Neural cell (in vitro differentiated cells): ENCODE measurements at regions not wholly inside any gene's neighbourhood (a gene's known extent, or its start where the extent isn't known, plus 50 kb on each side); places are given as distances from the start of the nearest gene placed in this dataset.

ENCODE experiments used
- CTCF ChIP-seq: fragments of 450-650 bp; IDR thresholded peaks from 2 replicates; pipeline ENCODE4 v1.5.1; 2014; ENCODE audit warnings: antibody characterized with exemption, mild to moderate bottlenecking, moderate library complexity; ENCODE audit not compliant: poor library complexity, severe bottlenecking
- RAD21 ChIP-seq: fragments of 450-650 bp; conservative IDR thresholded peaks from 2 replicates; pipeline ENCODE4 v1.6.1; 2014; ENCODE audit warnings: antibody characterized with exemption, mild to moderate bottlenecking, moderate library complexity

DNA sequence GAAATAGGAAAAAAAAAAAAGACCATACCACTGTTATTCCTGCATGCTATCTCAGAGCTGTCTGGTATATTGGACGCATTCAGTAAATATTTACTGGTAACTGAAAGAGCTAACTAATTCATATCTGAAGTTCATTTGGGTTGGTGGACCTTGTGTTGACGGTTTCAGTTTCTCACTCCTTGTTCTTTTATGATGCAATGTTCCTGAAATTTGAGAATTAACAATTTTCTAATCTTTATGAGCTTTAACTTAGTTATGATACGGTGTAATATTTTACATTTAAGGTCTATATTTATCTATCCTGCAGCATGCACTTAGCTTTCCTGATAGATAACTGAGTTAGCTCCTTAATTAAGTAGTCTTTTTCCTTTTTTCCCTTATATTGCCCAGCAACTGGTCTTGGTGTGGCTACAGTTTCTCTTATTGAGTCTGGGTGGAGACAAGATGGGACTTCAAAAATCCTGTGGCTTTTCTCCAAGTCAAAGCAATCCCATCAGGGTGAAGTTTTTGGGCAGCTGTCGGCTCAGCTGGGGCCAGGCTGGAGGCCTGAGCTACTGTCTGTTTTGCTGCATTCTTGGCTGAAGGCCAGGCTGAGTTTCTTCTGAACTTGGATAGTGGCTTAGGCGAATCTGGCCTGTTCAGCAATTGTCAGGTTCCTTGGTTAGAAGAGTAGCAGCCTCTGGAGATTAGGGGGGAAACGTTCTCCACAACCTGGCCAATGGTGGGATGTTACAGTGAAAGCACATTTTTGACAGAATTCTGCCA lies 78.4 kb upstream of the MEX3C start:
- TF ChIP-seq RAD21 = no peak
- TF ChIP-seq CTCF = no peak
